NCI-H1694 treated with DMSO at 0.1 percent for 48 hours (cell line): ENCODE measurements at regions not wholly inside any gene's neighbourhood (a gene's known extent, or its start where the extent isn't known, plus 50 kb on each side); places are given as distances from the start of the nearest gene placed in this dataset.

ENCODE experiments used
- DNase-seq: peaks from one replicate; lab custom pipeline; 2025; lab: John Stamatoyannopoulos, UW

DNA sequence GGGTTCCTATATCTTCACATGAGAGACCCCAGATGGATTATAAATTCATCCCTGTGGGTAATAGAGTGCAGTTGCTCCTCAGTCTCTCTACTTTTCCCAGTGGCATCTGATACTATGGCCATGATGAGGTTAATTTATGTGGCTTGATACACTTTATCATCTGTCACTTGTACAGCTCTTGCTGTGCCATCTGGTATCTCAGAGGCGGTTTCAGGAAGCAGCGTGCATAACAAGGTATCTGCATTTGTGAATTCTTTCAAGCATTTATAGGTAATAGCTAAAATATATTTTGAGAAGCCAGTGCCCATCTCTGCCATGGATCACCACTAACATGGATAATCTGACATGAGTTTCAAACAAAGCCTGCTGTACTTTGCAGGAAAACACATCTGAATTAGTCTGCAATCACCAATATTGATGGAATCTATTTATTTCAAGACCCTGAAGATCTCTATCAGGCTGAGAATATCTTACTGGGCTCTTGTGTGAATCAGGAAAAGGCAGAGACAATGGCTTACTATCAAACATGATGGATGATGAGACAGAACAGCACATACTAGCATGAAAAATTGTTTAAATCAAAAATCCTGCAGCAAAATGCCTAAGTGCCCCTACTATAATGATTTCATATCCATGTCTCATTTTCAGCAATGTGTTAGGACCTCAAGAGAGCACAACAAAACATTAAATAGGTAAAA lies 548.7 kb upstream of the MAP3K7 start:
- peak; percentile 69 for DNase-seq

DNA sequence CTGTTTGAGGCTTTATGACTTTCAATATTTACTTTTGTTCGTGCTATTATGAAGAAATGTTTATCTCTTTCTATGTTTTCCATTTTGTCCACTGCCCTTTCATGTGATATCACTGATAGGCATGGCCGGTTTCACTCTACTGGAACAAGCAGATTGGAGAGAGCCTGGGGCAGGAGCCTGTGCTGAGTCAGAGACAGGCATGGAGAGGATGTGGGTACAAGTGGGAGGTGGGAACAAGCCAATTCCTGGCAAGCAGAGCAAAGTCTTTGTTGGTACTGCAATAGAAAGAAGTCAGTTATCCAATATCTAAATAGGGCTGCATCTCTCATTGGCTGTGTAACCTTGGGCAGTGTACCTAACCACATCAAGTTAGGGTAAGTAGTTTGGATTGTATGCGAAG lies 545.6 kb upstream of the MAP3K7 start:
- no peak for DNase-seq

DNA sequence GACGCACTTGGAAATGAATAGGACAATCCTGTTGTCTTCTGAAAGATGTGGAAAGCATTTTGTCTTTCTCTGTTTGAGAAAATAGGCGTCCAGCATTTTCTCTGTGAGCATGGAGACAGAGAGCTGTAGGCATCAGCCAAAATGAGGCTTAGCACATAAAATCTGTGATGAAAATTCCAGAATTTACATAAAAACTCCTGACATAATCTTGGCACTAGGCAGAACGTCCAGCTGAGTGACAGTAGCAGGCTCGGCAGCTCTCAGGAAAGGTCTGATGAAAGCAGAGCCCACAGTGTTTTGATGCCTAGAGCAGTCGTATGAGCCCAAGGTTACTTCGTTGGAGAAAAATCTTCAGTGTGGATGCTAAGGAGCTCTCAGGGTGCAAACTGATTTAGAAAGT lies 543.3 kb upstream of the MAP3K7 start:
- DNase-seq = no peak

DNA sequence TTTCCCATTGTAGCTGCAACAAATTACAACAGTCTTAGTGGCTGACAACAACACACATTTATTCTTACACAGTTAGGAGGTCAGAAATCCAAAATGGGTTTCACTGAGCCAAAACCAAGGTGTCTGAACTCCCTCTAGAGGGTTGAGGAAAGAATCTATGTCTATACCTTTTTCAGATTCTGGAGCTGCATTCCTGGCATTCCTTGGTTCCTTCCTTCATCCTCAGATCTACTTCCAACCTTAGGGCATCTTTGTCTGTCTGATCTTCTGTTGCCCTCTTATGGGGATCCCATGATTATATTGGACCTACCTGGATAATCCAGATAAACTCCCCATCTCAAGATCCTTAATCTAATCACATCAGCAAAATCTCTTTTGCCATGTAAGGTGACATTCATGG lies 540.9 kb upstream of the MAP3K7 start:
- no peak for DNase-seq

DNA sequence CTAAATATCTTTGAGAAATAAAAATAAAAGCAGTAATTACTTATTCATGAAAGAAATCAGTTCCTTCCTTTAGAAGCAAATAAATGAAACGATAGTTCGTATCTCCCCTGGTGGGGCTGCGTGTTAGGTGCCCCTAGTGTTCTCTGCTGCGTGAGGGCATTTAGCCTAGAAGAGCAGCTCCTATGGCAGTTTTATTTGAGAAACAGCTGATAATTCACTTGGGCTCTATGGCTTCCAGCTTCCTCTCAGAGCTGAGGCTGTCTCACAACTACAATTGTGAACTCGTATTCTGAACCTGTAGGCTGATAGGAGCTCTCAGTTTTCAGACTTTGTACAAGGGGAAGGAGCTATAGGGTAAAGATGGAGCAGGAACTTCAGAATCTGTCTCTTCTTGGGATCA lies 540.0 kb upstream of the MAP3K7 start:
- DNase-seq = no peak

DNA sequence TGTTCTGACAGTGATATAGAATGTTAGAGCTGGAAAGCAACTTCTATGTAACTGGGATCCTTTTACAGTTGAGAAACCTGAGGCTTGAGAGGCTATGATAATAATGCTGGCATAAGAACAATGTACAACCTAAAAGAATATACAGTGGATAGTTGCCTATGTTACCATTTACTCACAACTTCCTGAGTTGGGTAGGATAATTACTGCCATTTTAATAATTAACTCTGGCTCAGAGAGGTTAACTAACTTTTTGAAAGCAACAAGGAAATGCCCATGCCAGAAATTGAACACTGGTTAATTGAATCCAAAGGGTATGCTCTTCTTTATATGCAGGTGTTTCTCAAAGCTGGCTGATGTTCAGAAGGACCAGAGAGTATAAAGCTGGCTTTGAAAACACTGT lies 530.7 kb upstream of the MAP3K7 start:
- DNase-seq = no peak

DNA sequence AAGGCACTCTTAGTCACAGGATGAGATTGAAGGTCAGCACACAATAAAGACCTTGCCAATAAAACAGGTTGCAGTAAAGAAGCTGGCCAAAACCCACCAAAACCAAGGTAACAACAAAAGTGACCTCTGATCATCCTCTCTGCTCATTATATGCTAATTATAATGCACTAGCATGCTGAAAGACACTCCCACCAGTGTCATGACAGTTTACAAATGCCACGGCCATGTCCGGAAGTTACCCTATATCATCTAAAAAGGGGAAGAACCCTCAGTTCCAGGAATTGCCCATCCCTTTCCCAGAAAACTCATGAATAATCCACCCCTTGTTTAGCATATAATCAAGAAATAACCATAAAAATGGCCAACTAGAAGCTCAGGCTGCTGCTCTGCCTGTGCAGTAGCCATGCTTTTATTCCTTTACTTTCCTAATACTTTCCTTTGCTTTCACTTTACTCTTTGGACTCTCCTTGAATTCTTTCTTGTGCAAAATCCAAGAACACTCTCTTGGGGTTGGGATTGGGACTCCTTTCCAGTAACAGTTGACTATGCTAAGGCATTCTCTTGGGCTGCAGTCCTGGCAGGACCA lies 527.3 kb upstream of the MAP3K7 start:
- no peak for DNase-seq

DNA sequence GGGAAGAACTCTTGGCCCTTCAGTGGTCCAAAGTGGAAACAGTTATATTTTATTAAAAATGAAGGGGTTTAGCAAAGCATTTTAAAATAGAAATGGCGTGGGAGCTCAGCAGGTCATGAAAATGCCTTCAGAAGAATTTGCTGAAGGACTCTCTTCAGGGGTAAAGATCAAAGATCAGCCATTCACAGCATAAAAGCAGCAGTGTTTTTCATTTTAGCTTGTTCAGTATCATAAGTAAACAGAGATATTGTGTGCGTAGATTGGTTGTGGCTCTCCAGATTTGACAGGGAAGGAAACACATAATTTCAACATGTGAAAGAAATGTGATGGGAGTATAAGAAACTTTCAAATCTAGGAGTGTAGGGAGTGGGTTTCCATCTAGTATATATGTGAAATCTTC lies 519.2 kb upstream of the MAP3K7 start:
- no peak for DNase-seq

DNA sequence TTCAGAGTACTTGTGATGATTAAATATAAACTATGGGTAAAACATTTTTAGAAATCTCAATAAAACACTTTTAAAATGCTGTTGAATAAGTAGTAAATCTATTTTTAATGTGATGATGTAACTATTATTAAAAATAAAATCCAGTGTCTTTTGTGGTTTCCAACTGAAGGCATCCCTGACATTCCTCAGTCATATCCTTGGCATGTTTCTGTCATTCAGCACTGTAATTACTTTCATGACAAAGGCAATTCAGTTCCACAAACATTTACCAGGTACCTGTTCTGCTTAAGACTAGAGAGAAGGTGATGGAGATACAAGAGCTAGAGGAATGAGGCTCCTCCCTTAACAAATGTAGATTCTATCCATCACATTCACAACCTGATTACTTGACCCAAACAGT lies 518.7 kb upstream of the MAP3K7 start:
- no peak for DNase-seq

DNA sequence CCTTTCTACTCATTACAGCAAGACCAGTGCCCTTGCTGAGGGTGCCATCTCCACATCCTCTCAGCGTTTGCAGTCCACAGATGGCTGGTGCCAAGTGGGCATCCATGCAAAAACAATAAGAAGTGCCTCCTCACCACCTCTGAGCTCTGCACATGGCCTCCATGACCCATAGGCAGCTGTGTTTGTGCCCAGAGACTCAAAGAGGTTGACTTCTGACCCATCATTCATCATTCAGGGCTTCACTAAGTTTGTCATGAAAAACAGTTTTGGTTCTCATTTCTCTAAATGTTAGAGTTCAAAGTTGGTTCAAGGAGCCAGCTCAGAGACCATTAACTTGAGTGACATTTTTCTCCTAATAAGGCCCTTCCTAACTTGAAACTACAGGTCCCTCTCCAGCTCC lies 512.6 kb upstream of the MAP3K7 start:
- DNase-seq = no peak

DNA sequence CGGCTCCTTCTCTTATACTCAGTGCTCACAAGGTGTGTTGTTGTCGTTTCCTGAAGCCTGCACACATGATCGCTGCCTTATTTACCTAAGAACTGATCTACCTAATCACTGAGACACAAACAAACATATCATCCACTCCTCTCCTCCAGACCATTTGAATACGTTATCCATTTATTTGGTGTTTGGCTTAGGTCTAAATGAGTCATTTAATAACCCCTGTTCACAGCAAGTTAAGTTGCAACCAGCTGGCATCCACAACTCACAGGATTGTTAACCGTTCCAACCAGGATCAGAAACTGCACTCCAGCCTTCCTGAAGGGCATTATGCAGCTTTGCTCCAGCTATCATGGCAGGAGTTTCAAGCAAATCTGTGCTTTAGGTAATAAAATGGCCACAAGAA lies 511.1 kb upstream of the MAP3K7 start:
- DNase-seq = no peak

DNA sequence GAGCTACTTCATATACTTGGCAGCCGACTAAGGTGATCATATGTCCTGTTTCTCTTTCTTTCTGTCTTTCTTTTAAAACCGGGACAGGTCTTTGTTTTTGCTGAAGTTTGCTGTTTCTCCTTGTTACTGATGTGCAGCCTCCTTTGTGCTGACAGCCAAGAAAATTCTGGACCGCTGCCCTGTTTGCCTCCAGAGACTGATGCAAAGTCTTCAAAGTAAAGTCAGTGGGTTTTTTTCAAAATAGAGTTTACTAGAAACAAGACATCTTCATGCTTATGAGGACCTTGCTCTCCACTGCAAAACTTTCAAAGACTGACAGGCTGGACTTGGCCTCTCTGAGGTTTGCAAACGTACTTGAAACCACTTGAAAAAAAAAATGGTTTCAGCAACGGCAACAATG lies 510.5 kb upstream of the MAP3K7 start:
- DNase-seq = no peak

DNA sequence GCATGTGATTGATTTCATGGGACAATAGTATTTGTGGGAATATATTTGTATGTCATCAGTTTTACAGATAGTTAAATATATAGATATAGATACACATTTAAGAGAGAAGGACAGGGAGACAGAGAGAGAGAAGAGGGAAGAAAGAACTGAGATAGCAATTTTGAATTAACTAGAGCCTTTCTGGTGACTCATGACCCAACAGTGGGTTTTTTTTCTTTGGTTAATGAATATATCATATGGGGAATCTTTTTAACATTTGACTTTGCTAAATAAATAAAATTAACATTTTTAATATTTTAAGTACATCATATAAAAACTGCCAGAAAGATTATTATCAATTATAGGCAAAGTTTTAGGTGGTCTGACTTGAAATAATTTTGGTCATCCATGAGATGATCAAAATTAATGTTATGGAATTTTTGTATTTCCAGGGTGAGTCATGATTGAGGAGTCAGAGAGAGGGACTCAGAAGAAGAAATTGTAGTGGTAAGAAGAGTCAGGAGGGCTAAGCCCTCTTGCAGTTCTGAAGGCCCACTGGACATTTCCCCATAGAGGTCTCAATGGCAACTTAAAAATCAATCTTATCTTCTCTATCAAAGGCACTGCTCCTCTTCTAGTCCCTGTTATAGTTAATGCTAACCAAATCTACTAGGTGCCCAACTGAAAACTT lies 508.1 kb upstream of the MAP3K7 start:
- no peak for DNase-seq

DNA sequence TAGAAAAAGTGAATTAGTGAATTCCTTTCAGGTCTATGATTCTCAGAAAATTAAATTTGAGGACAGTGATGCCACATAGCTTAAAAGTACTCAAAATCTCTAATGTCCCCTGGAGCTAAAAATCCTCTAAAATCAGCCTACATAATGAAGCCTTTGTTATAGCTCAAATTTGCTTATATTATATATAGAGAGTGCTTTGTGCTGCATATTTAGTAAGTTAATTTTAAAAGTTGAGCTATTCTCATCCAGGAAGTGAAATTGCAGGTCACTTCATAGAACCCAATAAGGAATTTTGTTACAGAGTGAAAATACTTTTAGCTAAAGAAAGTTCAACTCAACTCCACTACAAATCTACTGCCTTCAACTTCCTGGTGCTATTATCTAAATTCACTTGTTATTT lies 507.5 kb upstream of the MAP3K7 start:
- DNase-seq = no peak

DNA sequence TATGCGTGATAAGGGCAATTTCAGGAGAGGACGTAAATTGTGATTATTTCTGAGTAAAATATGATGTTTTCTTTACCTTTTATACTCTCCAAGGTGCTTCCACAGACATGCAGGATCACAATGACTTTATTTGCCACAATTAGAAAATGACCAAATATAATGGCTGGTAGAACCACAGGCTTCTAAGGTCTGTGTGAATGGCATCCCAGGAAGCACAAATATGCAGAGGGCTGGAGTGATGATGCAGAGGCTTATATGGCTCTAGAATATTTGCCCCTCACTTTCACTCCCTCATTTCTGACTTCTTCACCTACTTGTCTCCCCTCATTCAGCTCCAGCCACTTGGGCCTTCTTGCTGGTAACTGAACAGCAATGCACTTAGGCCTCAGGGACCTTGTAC lies 502.1 kb upstream of the MAP3K7 start:
- DNase-seq = no peak

DNA sequence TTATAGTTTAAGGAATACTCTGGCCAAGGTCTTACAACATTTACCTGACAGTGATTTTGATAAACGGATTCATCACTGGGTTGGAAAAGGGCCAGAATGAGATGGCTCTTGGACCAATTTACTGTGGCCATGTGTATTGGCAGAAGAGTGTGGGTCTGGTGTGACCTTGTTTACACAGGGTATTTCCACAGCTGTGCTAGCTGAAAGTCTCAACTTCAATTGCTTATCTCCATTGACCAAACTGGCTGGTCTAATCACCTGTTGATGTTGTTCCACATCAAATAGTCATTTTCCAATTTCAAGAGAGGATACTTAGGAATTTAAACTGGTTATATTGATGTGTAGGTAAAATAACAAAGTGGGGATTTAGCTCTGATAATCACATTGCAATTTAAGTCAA lies 501.6 kb upstream of the MAP3K7 start:
- no peak for DNase-seq

DNA sequence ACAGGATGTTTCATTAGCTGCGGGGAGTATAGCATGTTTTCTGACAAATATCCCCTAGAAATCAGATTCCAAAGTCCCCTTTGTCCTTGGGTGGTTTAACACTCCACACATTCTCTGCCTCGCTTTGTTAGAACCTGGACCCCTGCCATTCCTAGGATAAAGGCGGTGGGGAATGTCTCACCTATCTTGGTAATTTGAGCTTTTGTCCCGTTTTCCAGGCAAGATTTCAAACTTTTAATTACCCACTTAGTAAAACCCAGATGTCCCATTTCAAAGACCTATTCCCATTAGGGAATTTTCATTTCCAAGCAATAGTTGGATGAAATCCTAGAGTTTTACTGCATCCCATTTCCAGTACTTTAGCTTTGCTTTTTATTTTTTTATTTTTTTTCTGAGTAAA lies 501.0 kb upstream of the MAP3K7 start:
- DNase-seq = no peak

DNA sequence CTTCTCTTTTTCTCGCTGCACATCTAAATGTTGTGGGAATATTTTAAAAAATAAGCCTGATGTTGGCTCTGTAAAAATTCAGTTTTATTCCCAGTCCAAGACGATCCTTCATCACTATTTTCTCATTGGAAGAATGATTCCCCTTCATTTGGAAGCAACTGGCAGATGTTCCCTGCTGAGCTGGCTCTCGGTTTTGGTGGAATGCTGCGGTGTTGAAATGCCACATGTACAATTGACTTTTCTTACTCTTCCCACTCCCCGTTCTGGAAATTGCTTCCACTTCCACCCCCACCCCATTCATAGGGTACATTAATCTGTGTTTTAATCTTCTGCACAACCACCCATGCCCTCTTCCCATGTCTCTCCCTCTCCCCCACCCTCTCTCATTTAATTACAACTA lies 496.3 kb upstream of the MAP3K7 start:
- peak; percentile 25 for DNase-seq

DNA sequence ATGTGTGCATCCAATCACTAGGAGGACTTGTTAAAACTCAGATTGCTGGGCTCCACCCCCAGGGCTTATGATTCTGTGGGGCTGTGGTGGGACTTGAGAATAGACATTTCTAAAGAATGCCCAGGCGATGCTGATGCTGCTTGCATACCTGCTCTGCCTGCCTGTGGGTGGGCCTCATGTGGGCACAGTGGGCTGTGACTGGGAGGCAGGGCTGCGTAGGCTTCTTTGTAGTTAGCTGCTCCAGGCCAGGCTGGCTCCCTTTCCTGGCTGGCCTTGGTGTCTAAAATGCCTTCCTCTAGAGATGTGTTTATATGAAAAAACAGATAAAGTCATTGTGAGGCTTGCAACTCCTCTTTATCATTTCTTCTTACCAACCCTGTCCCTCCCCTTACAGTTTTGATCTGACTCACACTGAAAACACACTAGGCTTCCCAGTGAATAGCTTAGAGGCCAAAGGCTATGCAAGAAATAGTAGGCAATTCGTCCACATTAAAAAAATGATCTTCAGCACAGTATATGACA lies 495.5 kb upstream of the MAP3K7 start:
- DNase-seq = no peak

DNA sequence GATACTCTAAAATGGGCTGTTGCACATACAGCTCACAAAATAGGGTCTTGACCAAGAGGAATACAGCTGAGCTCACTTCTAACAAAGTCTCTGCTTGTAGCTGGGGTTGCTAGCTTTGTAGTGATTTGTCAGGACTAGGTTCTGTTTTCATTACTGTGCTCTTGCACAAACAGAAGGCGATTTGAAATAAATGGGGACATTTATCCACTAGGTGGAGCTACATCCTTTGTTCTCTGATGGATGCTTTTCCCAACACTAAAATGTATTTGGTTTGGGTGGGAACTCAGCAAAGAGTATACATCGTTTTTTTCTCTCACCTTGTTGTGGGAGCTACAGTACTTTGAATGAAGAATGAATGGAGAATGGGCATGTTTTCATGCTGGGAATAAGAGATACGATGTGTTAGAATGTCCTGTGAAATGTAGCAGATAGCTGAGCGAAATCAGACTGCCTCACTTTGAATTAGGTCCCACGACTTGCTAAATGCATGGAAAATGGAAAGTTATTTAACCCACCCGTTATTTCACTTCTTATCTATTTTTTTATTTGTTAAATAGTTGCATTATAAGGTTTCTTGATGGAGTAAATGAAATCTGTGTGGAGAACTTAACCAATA lies 494.7 kb upstream of the MAP3K7 start:
- DNase-seq = peak; percentile 83

DNA sequence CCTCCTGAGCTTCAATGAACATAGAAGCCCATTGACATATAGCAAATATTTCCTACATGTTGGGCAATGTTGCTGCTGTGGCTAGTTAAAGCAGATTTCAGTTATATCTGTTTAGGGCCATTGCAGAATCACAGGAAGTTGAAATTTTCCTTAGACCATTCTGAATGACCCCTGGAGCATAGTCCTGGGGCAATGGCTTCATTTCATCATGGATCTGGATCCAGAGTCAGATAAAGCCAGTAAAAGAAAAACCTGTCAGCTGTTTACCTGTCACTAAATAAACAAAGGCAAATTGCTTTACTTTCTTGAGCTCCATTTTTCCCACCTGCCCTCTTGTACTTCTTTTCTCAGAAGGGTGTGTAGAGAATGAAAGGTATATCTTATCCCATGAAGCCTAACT lies 494.0 kb upstream of the MAP3K7 start:
- no peak for DNase-seq

DNA sequence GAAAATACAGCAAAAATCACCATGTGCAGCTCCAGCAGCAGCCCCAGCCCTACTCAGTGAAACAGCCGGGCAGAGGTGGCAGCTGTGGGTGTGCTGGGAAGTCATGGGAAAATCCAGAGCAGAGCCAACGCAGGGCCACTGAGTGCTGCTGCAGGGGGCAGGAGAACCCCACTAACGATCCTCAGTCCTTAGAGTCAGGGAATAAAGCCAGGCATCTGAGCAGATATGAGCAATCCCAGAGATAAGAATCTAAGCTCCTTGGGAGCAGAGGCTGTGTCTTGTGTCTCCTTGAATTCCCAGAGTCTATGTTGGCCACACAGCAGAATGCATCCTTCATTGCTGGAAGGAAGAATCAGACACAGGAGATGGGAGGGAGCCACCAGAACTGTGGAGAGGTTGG lies 493.1 kb upstream of the MAP3K7 start:
- DNase-seq = no peak
